PC-9 (cell line): ENCODE measurements at regions not wholly inside any gene's neighbourhood (a gene's known extent, or its start where the extent isn't known, plus 50 kb on each side); places are given as distances from the start of the nearest gene placed in this dataset.

Source experiments
- BruUV-seq: library from RNA; stranded (reverse); fragments of 400-500 nt; replicated peaks from 2 replicates; lab custom pipeline; 2021; lab: Mats Ljungman, UMichigan
- CTCF ChIA-PET: fragments of 300-600 bp; sonication (Branson Sonifier 250); formaldehyde crosslinking; loops from one replicate; lab custom pipeline; 2022; ENCODE audit warnings: antibody characterized with exemption; lab: Charles Lee
- POLR2A ChIA-PET: fragments of 300-600 bp; sonication (Branson Sonifier 250); formaldehyde crosslinking; loops from one replicate; lab custom pipeline; 2022; ENCODE audit warnings: antibody characterized with exemption; ENCODE audit not compliant: unreplicated experiment; lab: Charles Lee
- DNase-seq, 2 experiments: peaks; one replicate each; pipeline versions ENCODE4 v3.0.0 to v3.0.0-alpha.2; 2015 to 2022; ENCODE audit warnings: mixed read lengths in 1 of 2
- H2AFZ ChIP-seq: fragments of 200-600 bp; sonication (generic); 2 replicates; pipeline ENCODE4 v1.8.1; 2017; ENCODE audit warnings: antibody characterized with exemption
- H3F3A ChIP-seq: fragments of 200-600 bp; sonication (generic); 2 replicates; pipeline ENCODE4 v1.8.1; 2017; ENCODE audit warnings: antibody characterized with exemption, mild to moderate bottlenecking, low read depth; ENCODE audit not compliant: insufficient read depth
- H3K27ac ChIP-seq: fragments of 200-600 bp; sonication (generic); 2 replicates; pipeline ENCODE4 v1.6.1; 2016; ENCODE audit warnings: mixed run types
- H3K27me3 ChIP-seq: fragments of 200-600 bp; sonication (generic); 2 replicates; pipeline ENCODE4 v1.6.1; 2016; ENCODE audit warnings: low read depth, mixed run types; ENCODE audit not compliant: insufficient read depth
- H3K36me3 ChIP-seq: fragments of 200-600 bp; sonication (generic); 2 replicates; pipeline ENCODE4 v1.6.1; 2016; ENCODE audit warnings: low read depth, mixed run types
- H3K4me1 ChIP-seq: fragments of 200-600 bp; sonication (generic); replicated peaks from 2 replicates; pipeline ENCODE4 v1.6.1; 2016; ENCODE audit warnings: mixed run types; ENCODE audit not compliant: insufficient read depth
- H3K4me2 ChIP-seq: fragments of 200-600 bp; sonication (generic); 2 replicates; pipeline ENCODE4 v1.6.1; 2017; ENCODE audit warnings: mixed run types
- H3K4me3 ChIP-seq: fragments of 200-600 bp; sonication (generic); 2 replicates; pipeline ENCODE4 v1.6.1; 2016; ENCODE audit warnings: mixed run types
- H3K79me2 ChIP-seq: fragments of 200-600 bp; sonication (generic); 2 replicates; pipeline ENCODE4 v1.6.1; 2017; ENCODE audit warnings: low read depth, mixed run types
- H3K9me2 ChIP-seq: fragments of 200-600 bp; sonication (generic); 2 replicates; pipeline ENCODE4 v1.8.1; 2017; ENCODE audit warnings: mild to moderate bottlenecking; ENCODE audit not compliant: insufficient read depth
- H3K9me3 ChIP-seq: fragments of 200-600 bp; sonication (generic); 2 replicates; pipeline ENCODE4 v1.8.1; 2016; ENCODE audit warnings: low read depth; ENCODE audit not compliant: insufficient read depth
- H4K20me1 ChIP-seq: fragments of 200-600 bp; sonication (generic); 2 replicates; pipeline ENCODE4 v1.8.1; 2017; ENCODE audit not compliant: insufficient read depth
- CTCF ChIP-seq: fragments of 200-600 bp; sonication (generic); conservative IDR thresholded peaks from 2 replicates; pipeline ENCODE4 v1.6.1; 2017; ENCODE audit warnings: mixed run types, antibody characterized with exemption, mild to moderate bottlenecking, moderate library complexity
- EZH2 ChIP-seq: fragments of 200-600 bp; sonication (generic); IDR thresholded peaks from 2 replicates; pipeline ENCODE4 v1.8.0; 2017; ENCODE audit warnings: antibody characterized with exemption, low read depth
- intact Hi-C: fragments of 100-400 bp; cut with micrococcal nuclease; formaldehyde crosslinking; loops from one replicate; pipeline ENCODE4 v1.10.0; 2022; ENCODE audit not compliant: unreplicated experiment

GRCh38 chr4:106717091-106717490 is 319.0 kb downstream of the DKK2 start:
- no peaks in the 10 kb centered on the region for H3F3A ChIP-seq
- ChIA-PET POLR2A (interaction anchor here (0.9 kb wide), 1 partner anchor 443 kb away, joined by 3 read pairs; no protein-coding TSS in a partner anchor), CTCF (interaction anchor here (0.7 kb wide), 1 partner anchor 12 kb away, joined by 3 read pairs; no protein-coding TSS in a partner anchor)
- H3K9me3 ChIP-seq: no peaks in the 10 kb centered on the region
- no peak for DNase-seq
- no TSS peak for BruUV-seq
- no peaks in the 10 kb centered on the region for H3K9me2 ChIP-seq
- H3K79me2 ChIP-seq: no peaks in the 10 kb centered on the region
- TF ChIP-seq CTCF: no peak
- no peak for TF ChIP-seq EZH2
- no peak overlapping the region for H3K4me3 ChIP-seq
- intact Hi-C loops: no loop called here
- no peaks in the 10 kb centered on the region for H3K36me3 ChIP-seq
- H3K27ac ChIP-seq: no peak overlapping the region
- no peaks in the 10 kb centered on the region for H3K27me3 ChIP-seq
- no peaks in the 10 kb centered on the region for H4K20me1 ChIP-seq
- H3K4me1 ChIP-seq: no peaks in the 10 kb centered on the region
- H2AFZ ChIP-seq: no peak overlapping the region
- no peak overlapping the region for H3K4me2 ChIP-seq

- Histone ChIP-seq H3K4me1 (no peaks in the 10 kb centered on the region), H3K4me2 (no peak overlapping the region), H3K9me2 (no peaks in the 10 kb centered on the region), H2AFZ (no peak overlapping the region), H3K79me2 (no peaks in the 10 kb centered on the region), H3F3A (no peaks in the 10 kb centered on the region), H3K4me3 (no peak overlapping the region), H3K36me3 (no peaks in the 10 kb centered on the region), H4K20me1 (no peaks in the 10 kb centered on the region), H3K27ac (no peak overlapping the region), H3K9me3 (no peaks in the 10 kb centered on the region), H3K27me3 (no peaks in the 10 kb centered on the region)
- CTCF ChIA-PET: no interaction called here
- intact Hi-C loops: no loop called here
- no peak for DNase-seq
- POLR2A ChIA-PET: no interaction called here
- no peak for TF ChIP-seq CTCF
- TF ChIP-seq EZH2: no peak
- BruUV-seq: no TSS peak
Observed at GRCh38 chr4:106715825-106716224, 320.3 kb downstream of the DKK2 start.

DNA sequence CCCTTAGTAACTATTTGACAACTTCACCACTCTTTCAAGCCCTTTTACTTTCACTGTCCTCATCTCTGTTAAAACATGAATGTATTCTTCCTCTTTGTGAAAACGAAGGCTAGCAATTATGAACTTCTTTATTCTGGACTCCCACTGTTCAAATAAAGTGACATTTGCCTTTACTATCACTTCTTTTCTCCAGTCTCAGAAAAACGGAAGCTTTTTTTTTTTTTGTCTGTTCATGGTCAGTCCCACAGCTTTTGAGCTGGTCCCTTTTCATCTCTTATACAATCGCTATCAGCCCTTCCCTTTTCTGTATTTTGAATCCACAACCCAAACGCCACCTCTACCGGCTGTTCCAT is 327.7 kb downstream of the DKK2 start:
- POLR2A ChIA-PET: no interaction called here
- no peak for TF ChIP-seq CTCF
- no peak for TF ChIP-seq EZH2
- H3K4me2 ChIP-seq: no peak overlapping the region
- H3K9me2 ChIP-seq: no peaks in the 10 kb centered on the region
- no peaks in the 10 kb centered on the region for H3K36me3 ChIP-seq
- DNase-seq: no peak
- no peaks in the 10 kb centered on the region for H3K9me3 ChIP-seq
- H3F3A ChIP-seq: no peaks in the 10 kb centered on the region
- no peak overlapping the region for H2AFZ ChIP-seq
- no peaks in the 10 kb centered on the region for H3K4me1 ChIP-seq
- intact Hi-C loops: no loop called here
- BruUV-seq: no TSS peak
- H3K79me2 ChIP-seq: no peaks in the 10 kb centered on the region
- CTCF ChIA-PET: no interaction called here
- no peaks in the 10 kb centered on the region for H3K27me3 ChIP-seq
- no peaks in the 10 kb centered on the region for H4K20me1 ChIP-seq
- H3K4me3 ChIP-seq: no peak overlapping the region
- no peak overlapping the region for H3K27ac ChIP-seq
